MM.1S (cell line): ENCODE measurements at regions not wholly inside any gene's neighbourhood (a gene's known extent, or its start where the extent isn't known, plus 50 kb on each side); places are given as distances from the start of the nearest gene placed in this dataset.

Source experiments
- DNase-seq: peaks from one replicate; pipeline ENCODE4 v3.0.0-alpha.2; 2015
- H2AFZ ChIP-seq: fragments of 300-600 bp; sonication (generic); 2 replicates; pipeline ENCODE4 v1.6.0; 2016; ENCODE audit warnings: antibody characterized with exemption, low read length
- H3F3A ChIP-seq: fragments of 300-600 bp; sonication (generic); 2 replicates; pipeline ENCODE4 v1.6.1; 2016; ENCODE audit warnings: mild to moderate bottlenecking, antibody characterized with exemption, low read length, moderate library complexity, mixed read lengths; ENCODE audit not compliant: insufficient read depth
- H3K27ac ChIP-seq: fragments of 300-600 bp; sonication (generic); 2 replicates; pipeline ENCODE4 v1.5.1; 2016; ENCODE audit warnings: mild to moderate bottlenecking, low read length
- H3K27me3 ChIP-seq: fragments of 300-600 bp; sonication (generic); replicated peaks from 2 replicates; pipeline ENCODE4 v1.6.0; 2016; ENCODE audit warnings: low read length; ENCODE audit not compliant: insufficient read depth
- H3K36me3 ChIP-seq: fragments of 300-600 bp; sonication (generic); replicated peaks from 2 replicates; pipeline ENCODE4 v1.6.1; 2016; ENCODE audit warnings: mild to moderate bottlenecking, low read length, mixed read lengths; ENCODE audit not compliant: insufficient read depth
- H3K4me1 ChIP-seq: fragments of 300-600 bp; sonication (generic); 2 replicates; pipeline ENCODE4 v1.6.1; 2016; ENCODE audit warnings: low read length, mixed read lengths
- H3K4me2 ChIP-seq: fragments of 300-600 bp; sonication (generic); 2 replicates; pipeline ENCODE4 v1.6.0; 2016; ENCODE audit warnings: low read depth, low read length
- H3K4me3 ChIP-seq: fragments of 300-600 bp; sonication (generic); 2 replicates; pipeline ENCODE4 v1.5.1; 2016; ENCODE audit warnings: low read length, mixed read lengths
- H3K79me2 ChIP-seq: fragments of 300-600 bp; sonication (generic); 2 replicates; pipeline ENCODE4 v1.6.1; 2016; ENCODE audit warnings: mixed run types, low read length, mixed read lengths
- H3K9ac ChIP-seq: fragments of 300-600 bp; sonication (generic); 2 replicates; pipeline ENCODE4 v1.6.1; 2016; ENCODE audit warnings: low read length, mixed read lengths
- H3K9me2 ChIP-seq: fragments of 300-600 bp; sonication (generic); replicated peaks from 2 replicates; pipeline ENCODE4 v1.6.1; 2016; ENCODE audit warnings: mild to moderate bottlenecking, low read length, mixed read lengths; ENCODE audit not compliant: insufficient read depth
- H3K9me3 ChIP-seq: fragments of 300-600 bp; sonication (generic); replicated peaks from 2 replicates; pipeline ENCODE4 v1.6.1; 2016; ENCODE audit warnings: mild to moderate bottlenecking, low read length, mixed read lengths; ENCODE audit not compliant: insufficient read depth
- H4K20me1 ChIP-seq: fragments of 300-600 bp; sonication (generic); 2 replicates; pipeline ENCODE4 v1.6.1; 2016; ENCODE audit warnings: mild to moderate bottlenecking, low read length, moderate library complexity, mixed read lengths; ENCODE audit not compliant: insufficient read depth
- EZH2 ChIP-seq: fragments of 300-600 bp; sonication (generic); optimal IDR thresholded peaks from 2 replicates; pipeline ENCODE3; 2017; ENCODE audit warnings: low read depth, mild to moderate bottlenecking, antibody characterized with exemption, low read length, mixed read lengths
- EZH2phosphoT487 ChIP-seq: fragments of 300-600 bp; sonication (generic); IDR thresholded peaks from 2 replicates; pipeline ENCODE4 v1.6.1; 2018; ENCODE audit warnings: antibody characterized with exemption, low read length
- TF ChIP-seq, protein P1 (sequence below): fragments of 300-600 bp; sonication (generic); IDR thresholded peaks from 2 replicates; pipeline ENCODE4 v1.5.1; 2016; ENCODE audit warnings: antibody characterized with exemption, low read length, mixed read lengths

DNA sequence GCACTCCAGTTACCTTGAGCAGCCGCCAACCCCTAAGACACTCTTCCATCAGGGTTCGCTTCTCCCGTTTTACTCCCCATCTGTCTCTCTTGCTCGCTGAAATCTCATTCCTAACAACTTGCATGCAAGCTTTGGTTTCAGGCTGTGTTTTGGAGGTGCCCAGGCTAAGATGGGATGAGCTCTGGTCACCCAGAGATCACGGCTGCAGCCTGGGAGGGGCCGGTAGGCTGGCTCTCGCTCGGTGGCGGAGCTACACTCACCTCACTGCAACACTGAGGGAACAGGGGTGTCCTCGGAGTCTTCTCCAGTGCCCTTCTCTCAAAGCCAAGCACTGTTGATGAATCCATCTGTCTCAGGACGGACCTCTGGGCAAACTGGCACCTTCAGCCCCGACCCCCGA is 197.5 kb downstream of the BARX2 start:
- Histone ChIP-seq H3K27ac (no peak overlapping the region), H3K27me3 (no peaks in the 10 kb centered on the region)
- TF ChIP-seq EZH2phosphoT487 = no peak
- TF ChIP-seq, protein P1, sequence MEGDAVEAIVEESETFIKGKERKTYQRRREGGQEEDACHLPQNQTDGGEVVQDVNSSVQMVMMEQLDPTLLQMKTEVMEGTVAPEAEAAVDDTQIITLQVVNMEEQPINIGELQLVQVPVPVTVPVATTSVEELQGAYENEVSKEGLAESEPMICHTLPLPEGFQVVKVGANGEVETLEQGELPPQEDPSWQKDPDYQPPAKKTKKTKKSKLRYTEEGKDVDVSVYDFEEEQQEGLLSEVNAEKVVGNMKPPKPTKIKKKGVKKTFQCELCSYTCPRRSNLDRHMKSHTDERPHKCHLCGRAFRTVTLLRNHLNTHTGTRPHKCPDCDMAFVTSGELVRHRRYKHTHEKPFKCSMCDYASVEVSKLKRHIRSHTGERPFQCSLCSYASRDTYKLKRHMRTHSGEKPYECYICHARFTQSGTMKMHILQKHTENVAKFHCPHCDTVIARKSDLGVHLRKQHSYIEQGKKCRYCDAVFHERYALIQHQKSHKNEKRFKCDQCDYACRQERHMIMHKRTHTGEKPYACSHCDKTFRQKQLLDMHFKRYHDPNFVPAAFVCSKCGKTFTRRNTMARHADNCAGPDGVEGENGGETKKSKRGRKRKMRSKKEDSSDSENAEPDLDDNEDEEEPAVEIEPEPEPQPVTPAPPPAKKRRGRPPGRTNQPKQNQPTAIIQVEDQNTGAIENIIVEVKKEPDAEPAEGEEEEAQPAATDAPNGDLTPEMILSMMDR = no peak
- TF ChIP-seq EZH2 = no peak

DNA sequence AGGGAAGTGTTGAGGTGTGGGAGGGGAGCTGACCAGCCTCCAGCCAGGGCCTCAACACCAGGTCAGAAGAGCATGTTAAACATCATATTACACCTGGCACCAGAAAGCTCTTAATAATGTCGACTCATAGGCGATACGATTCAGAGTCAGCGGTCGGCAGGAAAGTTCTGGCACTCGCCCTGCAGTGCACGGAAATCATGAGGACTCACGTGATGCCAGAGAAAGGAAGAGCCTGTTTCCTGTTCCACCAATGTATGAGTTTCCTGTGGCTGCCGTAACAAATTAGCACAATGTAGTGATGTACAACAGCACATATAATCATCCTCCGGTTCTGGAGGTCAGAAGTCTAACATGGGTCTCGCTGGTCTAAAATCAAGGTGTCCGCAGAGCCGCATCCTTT is 198.8 kb downstream of the BARX2 start:
- Histone ChIP-seq H3K9me2 (no peaks in the 10 kb centered on the region), H4K20me1 (no peaks in the 10 kb centered on the region), H3F3A (no peaks in the 10 kb centered on the region), H3K9ac (no peak overlapping the region), H3K79me2 (no peaks in the 10 kb centered on the region), H3K27ac (no peak overlapping the region), H3K4me2 (no peak overlapping the region), H3K27me3 (no peaks in the 10 kb centered on the region), H3K4me1 (no peaks in the 10 kb centered on the region), H3K36me3 (no peaks in the 10 kb centered on the region), H3K9me3 (no peaks in the 10 kb centered on the region), H3K4me3 (no peak overlapping the region), H2AFZ (no peak overlapping the region)
- TF ChIP-seq, protein P1 = no peak
- TF ChIP-seq EZH2 = no peak
- DNase-seq = no peak

More for the DNA sequence above, 197.5 kb downstream of the BARX2 start:
- H3K36me3 ChIP-seq = no peaks in the 10 kb centered on the region
- no peaks in the 10 kb centered on the region for H3F3A ChIP-seq
- H3K9me3 ChIP-seq = no peaks in the 10 kb centered on the region
- no peak overlapping the region for H3K9ac ChIP-seq
- H2AFZ ChIP-seq = no peak overlapping the region
- no peak overlapping the region for H3K4me3 ChIP-seq
- H3K4me2 ChIP-seq = no peak overlapping the region
- DNase-seq = no peak
- no peaks in the 10 kb centered on the region for H3K79me2 ChIP-seq
- no peaks in the 10 kb centered on the region for H3K9me2 ChIP-seq
- H3K4me1 ChIP-seq = no peaks in the 10 kb centered on the region
- no peaks in the 10 kb centered on the region for H4K20me1 ChIP-seq

DNA sequence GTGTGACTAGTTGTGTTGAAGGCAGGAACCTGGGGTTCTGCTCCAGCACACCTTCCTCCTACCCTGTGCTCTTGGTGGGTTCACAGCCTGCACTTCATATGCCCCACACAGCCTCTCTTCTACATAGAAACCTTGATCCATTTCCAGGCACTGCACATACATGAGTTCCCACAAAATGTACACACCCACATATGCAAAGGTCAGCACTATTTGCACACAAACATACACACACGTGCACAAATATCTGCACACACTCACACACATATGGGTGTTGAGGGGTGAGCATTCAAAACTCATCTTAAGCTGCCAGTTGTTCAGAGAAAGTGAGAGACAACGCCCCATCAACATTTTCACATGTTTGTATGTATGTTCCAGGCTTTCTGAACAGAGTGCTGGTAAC is 201.0 kb downstream of the BARX2 start:
- no peaks in the 10 kb centered on the region for H3K9me2 ChIP-seq
- H3F3A ChIP-seq = no peaks in the 10 kb centered on the region
- H4K20me1 ChIP-seq = no peaks in the 10 kb centered on the region
- H3K27ac ChIP-seq = no peak overlapping the region
- no peaks in the 10 kb centered on the region for H3K79me2 ChIP-seq
- no peaks in the 10 kb centered on the region for H3K9me3 ChIP-seq
- no peaks in the 10 kb centered on the region for H3K36me3 ChIP-seq
- H3K4me3 ChIP-seq = no peak overlapping the region
- H2AFZ ChIP-seq = no peak overlapping the region
- no peak overlapping the region for H3K9ac ChIP-seq
- H3K4me2 ChIP-seq = no peak overlapping the region
- TF ChIP-seq, protein P1 = no peak
- no peak for TF ChIP-seq EZH2
- no peak for DNase-seq
- H3K27me3 ChIP-seq = no peaks in the 10 kb centered on the region
- H3K4me1 ChIP-seq = no peaks in the 10 kb centered on the region

DNA sequence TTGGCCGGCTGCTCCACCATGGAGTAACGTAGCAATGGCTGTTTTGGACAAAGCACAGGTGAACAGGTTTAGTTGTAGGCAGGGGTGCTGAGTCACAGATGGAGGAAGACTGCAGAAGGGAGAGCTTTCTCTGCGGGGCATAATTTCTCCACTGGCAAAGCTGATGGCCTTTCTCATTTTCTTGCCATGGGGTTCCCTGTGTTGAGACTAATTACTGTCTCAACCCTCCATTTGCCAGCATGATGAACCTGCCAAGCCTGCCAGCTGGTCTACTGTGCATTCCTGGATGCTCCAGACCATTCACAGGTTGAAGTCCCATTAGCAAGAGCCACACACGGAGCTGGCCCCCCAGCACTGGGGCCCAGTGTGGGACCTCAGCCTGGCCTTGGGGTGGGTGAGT is 202.4 kb downstream of the BARX2 start:
- Histone ChIP-seq H3K9me3 (no peaks in the 10 kb centered on the region), H3K27ac (no peak overlapping the region), H3K9ac (no peak overlapping the region), H3K9me2 (no peaks in the 10 kb centered on the region), H3F3A (no peaks in the 10 kb centered on the region), H4K20me1 (no peaks in the 10 kb centered on the region), H2AFZ (no peak overlapping the region), H3K79me2 (no peaks in the 10 kb centered on the region), H3K4me1 (no peaks in the 10 kb centered on the region), H3K36me3 (no peaks in the 10 kb centered on the region), H3K4me2 (no peak overlapping the region), H3K4me3 (no peak overlapping the region), H3K27me3 (no peaks in the 10 kb centered on the region)
- no peak for DNase-seq
- TF ChIP-seq EZH2 = no peak
- TF ChIP-seq EZH2phosphoT487 = no peak
- TF ChIP-seq, protein P1 = no peak
